ENCODE measurements at regions not wholly inside any gene's neighbourhood (a gene's known extent, or its start where the extent isn't known, plus 50 kb on each side); places are given as distances from the start of the nearest gene placed in this dataset.

DNA sequence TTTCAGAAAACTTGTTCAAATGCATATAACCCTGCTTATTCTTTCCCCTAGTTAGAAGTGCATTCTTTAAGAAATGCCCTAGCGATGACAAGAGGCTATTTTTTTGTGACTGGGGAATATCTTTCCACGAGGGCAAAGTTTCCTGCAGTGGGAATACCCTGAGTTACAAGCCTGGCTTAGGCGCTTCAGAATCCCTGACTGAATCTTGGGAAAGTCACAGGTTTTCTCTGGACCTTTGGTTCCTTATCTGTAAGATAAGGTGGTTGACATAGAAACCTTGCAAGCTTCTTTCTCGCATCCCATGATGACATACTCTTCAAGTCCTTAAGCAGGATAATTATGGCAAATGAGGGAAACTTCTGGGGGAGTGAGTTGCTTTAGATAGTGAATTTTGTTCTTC is 80.5 kb upstream of the FZD8 start:
- 55 to 75% (median 65%) methylated on average over 4 of the region's 4 CpGs for WGBS, 5 donors
- Histone ChIP-seq H3K9me3 (no peaks in the 10 kb centered on the region), H3K4me3 (no peak overlapping the region), H3K4me1 (peaks cover 0 to 6% (median 0%) of the 10 kb centered on the region in 4 donors), H3K36me3 (no peaks in the 10 kb centered on the region), H3K27me3 (no peaks in the 10 kb centered on the region), H3K27ac (no peak overlapping the region)
- no peak for TF ChIP-seq CTCF (IDR thresholded peaks at IDR 0.05)
- TF ChIP-seq POLR2A (IDR thresholded peaks at IDR 0.05) = no peak
- TF ChIP-seq EP300 (IDR thresholded peaks at IDR 0.05) = no peak
- TF ChIP-seq POLR2AphosphoS5 (IDR thresholded peaks at IDR 0.05) = no peak
- DNase-seq = no peak
- intact Hi-C loops (cut with DNase I; ENCODE audit: low total_unique reads) = no loop called here

GRCh38 chr10:35722226-35722625 is 80.1 kb upstream of the FZD8 start:
- DNase-seq = no peak
- TF ChIP-seq POLR2A (IDR thresholded peaks at IDR 0.05) = no peak
- no peak for TF ChIP-seq CTCF (IDR thresholded peaks at IDR 0.05)
- TF ChIP-seq POLR2AphosphoS5 (IDR thresholded peaks at IDR 0.05) = no peak
- no peak for TF ChIP-seq EP300 (IDR thresholded peaks at IDR 0.05)
- intact Hi-C loops (cut with DNase I; ENCODE audit: low total_unique reads) = no loop called here
- Histone ChIP-seq H3K4me1 (peaks cover 0 to 6% (median 0%) of the 10 kb centered on the region in 4 donors), H3K27ac (no peak overlapping the region), H3K4me3 (no peak overlapping the region), H3K27me3 (no peaks in the 10 kb centered on the region), H3K9me3 (no peaks in the 10 kb centered on the region), H3K36me3 (no peaks in the 10 kb centered on the region)
- WGBS, 5 donors = 90 to 96% (median 94%) methylated on average over 5 of the region's 5 CpGs

- DNase-seq = peak in 1 of 2 donors; percentile 21
- no peak overlapping the region for H3K27ac ChIP-seq
- H3K4me1 ChIP-seq = no peaks in the 10 kb centered on the region
- intact Hi-C loops (cut with DNase I; ENCODE audit: low total_unique reads) = no loop called here
- 88 to 93% (median 90%) methylated on average over 2 of the region's 2 CpGs for WGBS, 5 donors
- no peak overlapping the region for H3K4me3 ChIP-seq
- H3K36me3 ChIP-seq = no peaks in the 10 kb centered on the region
- H3K27me3 ChIP-seq = no peaks in the 10 kb centered on the region
- no peaks in the 10 kb centered on the region for H3K9me3 ChIP-seq
- TF ChIP-seq CTCF (IDR thresholded peaks at IDR 0.05) (no peak), POLR2A (IDR thresholded peaks at IDR 0.05) (no peak), POLR2AphosphoS5 (IDR thresholded peaks at IDR 0.05) (no peak), EP300 (IDR thresholded peaks at IDR 0.05) (no peak)
Observed at GRCh38 chr10:35720366-35720765, 78.3 kb upstream of the FZD8 start.

DNA sequence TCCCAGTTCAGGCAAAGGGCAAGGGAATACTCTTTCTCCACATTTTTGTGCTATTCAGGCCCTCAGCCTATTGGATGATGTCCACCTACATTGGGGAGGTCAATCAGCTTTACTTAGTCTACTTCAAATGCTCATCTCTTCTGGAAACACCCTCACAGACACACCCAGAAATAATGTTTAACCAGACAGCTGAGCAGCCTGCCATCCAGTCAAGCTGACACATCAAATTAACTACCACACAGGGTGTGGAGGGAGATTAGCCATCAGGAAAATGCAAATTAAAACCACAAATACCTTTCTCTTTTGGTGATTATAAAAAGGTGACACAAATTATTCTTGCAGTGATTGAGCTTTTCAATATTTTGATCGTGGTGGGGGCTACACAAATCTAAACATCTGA is 74.7 kb upstream of the FZD8 start:
- 64 to 76% (median 66%) methylated on average over 1 of the region's 1 CpG for WGBS, 5 donors
- TF ChIP-seq CTCF (IDR thresholded peaks at IDR 0.05) (no peak), EP300 (IDR thresholded peaks at IDR 0.05) (no peak), POLR2AphosphoS5 (IDR thresholded peaks at IDR 0.05) (no peak), POLR2A (IDR thresholded peaks at IDR 0.05) (no peak)
- H3K27me3 ChIP-seq = no peaks in the 10 kb centered on the region

More for the DNA sequence above, 74.7 kb upstream of the FZD8 start:
- no peaks in the 10 kb centered on the region for H3K9me3 ChIP-seq
- intact Hi-C loops (cut with DNase I; ENCODE audit: low total_unique reads) = no loop called here
- no peak overlapping the region for H3K4me3 ChIP-seq
- no peaks in the 10 kb centered on the region for H3K36me3 ChIP-seq
- no peak for DNase-seq
- no peaks in the 10 kb centered on the region for H3K4me1 ChIP-seq
- H3K27ac ChIP-seq = no peak overlapping the region
